Endothelial cell of umbilical vein (primary cell): ENCODE measurements at regions not wholly inside any gene's neighbourhood (a gene's known extent, or its start where the extent isn't known, plus 50 kb on each side); places are given as distances from the start of the nearest gene placed in this dataset.

Experiments used
- BruUV-seq: library from RNA; stranded (reverse); fragments of 400-500 nt; replicated peaks from 2 replicates; lab custom pipeline; 2021; lab: Mats Ljungman, UMichigan
- CTCF ChIA-PET: fragments of 300-600, 350-600 bp; sonication (Branson Sonifier 250); formaldehyde crosslinking; loops from one replicate; lab custom pipeline; 2021; ENCODE audit warnings: antibody characterized with exemption, inconsistent platforms; lab: Charles Lee
- POLR2A ChIA-PET: fragments of 300-600, 350-600 bp; sonication (Branson Sonifier 250); formaldehyde crosslinking; loops from one replicate; lab custom pipeline; 2021; ENCODE audit warnings: antibody characterized with exemption, inconsistent platforms; lab: Charles Lee
- DNase-seq: peaks from one replicate; pipeline ENCODE4 v3.0.0-alpha.2; 2011; ENCODE audit warnings: low read depth, low spot score
- FAIRE-seq: peaks from 2 replicates; lab custom pipeline; 2011; peaks lifted over from hg19 to GRCh38; lab: Jason Lieb, UNC
- H2AFZ ChIP-seq: 2 replicates; pipeline ENCODE4 v1.6.0; 2012; ENCODE audit warnings: low read depth, low read length, control low read depth, inconsistent platforms
- H3K27ac ChIP-seq: 2 replicates; pipeline ENCODE4 v1.5.1; 2011; ENCODE audit warnings: low read depth, mild to moderate bottlenecking, control low read depth, low read length, moderate library complexity; ENCODE audit not compliant: insufficient read depth
- H3K27me3 ChIP-seq, 2 experiments: 2 replicates each; pipeline versions ENCODE4 v1.6.0 to v1.6.1; 2011; ENCODE audit warnings: low read length in 2 of 2, mixed read lengths in 1 of 2; ENCODE audit not compliant: control insufficient read depth in 2 of 2, insufficient read depth in 2 of 2
- H3K36me3 ChIP-seq, 2 experiments: 2 replicates in 1 of 2; 3 replicates in 1 of 2; pipeline ENCODE4 v1.5.1; 2011; ENCODE audit warnings: low read length in 2 of 2, mild to moderate bottlenecking in 1 of 2, moderate library complexity in 1 of 2; ENCODE audit not compliant: control insufficient read depth in 2 of 2, insufficient read depth in 2 of 2; ENCODE audit errors: extremely low read depth in 1 of 2
- H3K4me1 ChIP-seq: 3 replicates; pipeline ENCODE4 v1.5.1; 2011; ENCODE audit warnings: mild to moderate bottlenecking, low read length; ENCODE audit not compliant: control insufficient read depth, insufficient read depth; ENCODE audit errors: extremely low read depth
- H3K4me2 ChIP-seq: 2 replicates; pipeline ENCODE4 v1.6.1; 2011; ENCODE audit warnings: low read length, control low read depth, mixed read lengths; ENCODE audit not compliant: insufficient read depth
- H3K4me3 ChIP-seq, 3 experiments: fragments of 200-600 bp in 1 of 3; sonication (generic), shearing (Covaris generic) in 1 of 3; replicated peaks in 1 of 3; 2 replicates each; pipeline ENCODE4 v1.5.1; 2011 to 2016; ENCODE audit warnings: control low read depth in 3 of 3, low read length in 3 of 3, mild to moderate bottlenecking in 2 of 3, inconsistent platforms in 1 of 3, low read depth in 1 of 3, moderate library complexity in 1 of 3; ENCODE audit not compliant: insufficient read depth in 1 of 3
- H3K79me2 ChIP-seq: 2 replicates; pipeline ENCODE4 v1.6.0; 2012; ENCODE audit warnings: low read length, inconsistent platforms; ENCODE audit not compliant: control insufficient read depth, insufficient read depth
- H3K9ac ChIP-seq: replicated peaks from 2 replicates; pipeline ENCODE3; 2011; ENCODE audit warnings: low read length, control low read depth; ENCODE audit not compliant: insufficient read depth; ENCODE audit errors: extremely low read depth
- H3K9me1 ChIP-seq: replicated peaks from 3 replicates; pipeline ENCODE4 v1.6.0; 2011; ENCODE audit warnings: mild to moderate bottlenecking, low read length; ENCODE audit not compliant: control insufficient read depth, insufficient read depth; ENCODE audit errors: extremely low read depth
- H3K9me3 ChIP-seq: replicated peaks from 2 replicates; pipeline ENCODE4 v1.5.1; 2012; ENCODE audit warnings: low read length, inconsistent platforms; ENCODE audit not compliant: control insufficient read depth, insufficient read depth
- H4K20me1 ChIP-seq: replicated peaks from 2 replicates; pipeline ENCODE3; 2011; ENCODE audit warnings: mild to moderate bottlenecking, low read length; ENCODE audit not compliant: control insufficient read depth, insufficient read depth; ENCODE audit errors: extremely low read depth
- EZH2 ChIP-seq: IDR thresholded peaks from 2 replicates; pipeline ENCODE4 v1.6.1; 2012; ENCODE audit warnings: borderline replicate concordance, low read depth, mild to moderate bottlenecking, moderate library complexity, low read length, inconsistent platforms; ENCODE audit not compliant: severe bottlenecking
- FOS ChIP-seq: IDR thresholded peaks from 2 replicates; pipeline ENCODE4 v1.6.1; 2011; ENCODE audit warnings: mild to moderate bottlenecking, low read length, moderate library complexity, borderline replicate concordance; ENCODE audit not compliant: insufficient read depth
- GATA2 ChIP-seq: IDR thresholded peaks from 2 replicates; pipeline ENCODE4 v1.7.0; 2011; ENCODE audit warnings: low read depth, mild to moderate bottlenecking, moderate library complexity, mixed read lengths, low read length; ENCODE audit not compliant: insufficient read length, insufficient read depth
- JUN ChIP-seq: IDR thresholded peaks from 2 replicates; pipeline ENCODE4 v1.6.1; 2011; ENCODE audit warnings: borderline replicate concordance, low read depth; ENCODE audit not compliant: insufficient read length, insufficient read depth
- MYC ChIP-seq: IDR thresholded peaks from one replicate; pipeline ENCODE4 v1.6.1; 2011; ENCODE audit warnings: mild to moderate bottlenecking, low read depth, low read length
- POLR2A ChIP-seq: IDR thresholded peaks from 2 replicates; pipeline ENCODE4 v1.6.1; 2012; ENCODE audit warnings: low read depth, mild to moderate bottlenecking, control low read depth, low read length
- POLR2AphosphoS5 ChIP-seq: IDR thresholded peaks from 2 replicates; pipeline ENCODE4 v1.6.1; 2012; ENCODE audit warnings: low read depth, mild to moderate bottlenecking, control low read depth, low read length, moderate library complexity; ENCODE audit not compliant: insufficient read depth
- dilution Hi-C: fragments of 300-500 bp; cut with MboI; formaldehyde crosslinking; loops from one replicate; pipeline ENCODE4 v1.15.0; 2019; ENCODE audit warnings: low sequenced_read_pairs; ENCODE audit not compliant: extremely low pct_ligation_motif_present
- intact Hi-C: fragments of 100-400 bp; cut with micrococcal nuclease; formaldehyde crosslinking; loops from one replicate; pipeline ENCODE4 v1.10.0; 2022
- TF ChIP-seq, protein P1 (sequence below): IDR thresholded peaks from 2 replicates; pipeline ENCODE4 v1.6.1; 2011; ENCODE audit not compliant: insufficient read depth, insufficient read length

DNA sequence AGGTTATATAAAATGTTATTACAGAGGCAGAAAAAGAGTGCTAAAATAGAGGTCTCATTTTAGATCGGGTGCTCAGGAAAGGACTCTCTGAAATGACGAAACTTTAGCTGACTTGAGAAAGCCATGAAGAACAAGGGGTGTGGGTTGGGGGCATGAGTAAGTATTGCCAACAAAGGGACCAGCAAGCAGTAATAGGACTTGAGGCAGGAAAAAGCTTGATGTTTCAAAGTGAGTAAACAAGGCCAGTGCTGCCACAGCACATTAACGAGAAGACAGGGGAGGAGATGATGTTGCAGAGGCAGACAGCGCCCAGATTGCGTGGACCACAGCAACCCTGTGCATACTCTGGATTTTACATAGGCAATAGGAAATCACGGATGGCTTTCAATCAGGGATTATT lies 318.8 kb downstream of the ZEB2 start:
- ChIA-PET POLR2A (no interaction called here), CTCF (no interaction called here)
- Histone ChIP-seq H2AFZ (no peak overlapping the region), H3K4me3 (no peak overlapping the region), H3K4me1 (peaks cover 12% of the 10 kb centered on the region), H3K4me2 (no peak overlapping the region), H3K79me2 (no peaks in the 10 kb centered on the region), H3K27me3 (no peaks in the 10 kb centered on the region), H3K9ac (no peak overlapping the region), H3K9me1 (no peaks in the 10 kb centered on the region), H3K9me3 (no peaks in the 10 kb centered on the region), H3K27ac (no peak overlapping the region), H3K36me3 (no peaks in the 10 kb centered on the region), H4K20me1 (no peaks in the 10 kb centered on the region)
- no TSS peak for BruUV-seq
- DNase-seq (no peak), FAIRE-seq (no peak)
- TF ChIP-seq MYC (no peak), FOS (no peak), GATA2 (no peak), POLR2A (no peak), EZH2 (no peak), POLR2AphosphoS5 (no peak), JUN (no peak)
- TF ChIP-seq, protein P1, sequence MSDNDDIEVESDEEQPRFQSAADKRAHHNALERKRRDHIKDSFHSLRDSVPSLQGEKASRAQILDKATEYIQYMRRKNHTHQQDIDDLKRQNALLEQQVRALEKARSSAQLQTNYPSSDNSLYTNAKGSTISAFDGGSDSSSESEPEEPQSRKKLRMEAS: no peak
- dilution Hi-C loops: no loop called here
- intact Hi-C loops: no loop called here

DNA sequence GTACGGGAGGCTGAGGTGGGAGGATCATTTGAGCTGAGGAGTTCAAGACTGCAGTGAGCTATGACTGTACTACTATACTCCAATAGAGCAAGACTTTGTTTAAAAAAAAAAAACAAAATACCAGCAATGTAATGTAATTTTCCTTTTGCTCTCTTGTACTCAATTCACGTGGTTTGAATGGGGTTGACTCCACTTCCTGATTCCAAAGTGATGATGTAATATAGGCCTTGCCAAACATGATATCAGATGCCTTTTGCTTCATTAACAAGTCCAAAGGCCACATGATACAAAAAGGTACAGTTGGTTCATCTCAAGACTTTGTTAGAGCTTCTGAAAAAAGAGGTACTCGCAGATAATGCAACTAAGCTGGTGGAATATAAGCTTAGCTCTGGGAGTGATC lies 321.8 kb downstream of the ZEB2 start:
- peak; percentile 72 for DNase-seq
- Histone ChIP-seq H3K79me2 (no peaks in the 10 kb centered on the region), H3K36me3 (no peaks in the 10 kb centered on the region), H3K4me3 (no peak overlapping the region), H3K9me3 (no peaks in the 10 kb centered on the region), H3K4me2 (no peak overlapping the region), H3K27ac (peak overlapping the region; percentile 25), H3K27me3 (no peaks in the 10 kb centered on the region), H3K9me1 (no peaks in the 10 kb centered on the region), H3K4me1 (peaks cover 12% of the 10 kb centered on the region), H3K9ac (no peak overlapping the region), H2AFZ (peak overlapping the region; percentile 10), H4K20me1 (no peaks in the 10 kb centered on the region)
- intact Hi-C loops: no loop called here
- FAIRE-seq: no peak
- no TSS peak for BruUV-seq
- ChIA-PET CTCF (no interaction called here), POLR2A (no interaction called here)
- TF ChIP-seq JUN: peak; percentile 73
- TF ChIP-seq, protein P1: no peak
- dilution Hi-C loops: no loop called here
